Spleen (tissue), 7 donors: ENCODE measurements at regions not wholly inside any gene's neighbourhood (a gene's known extent, or its start where the extent isn't known, plus 50 kb on each side); places are given as distances from the start of the nearest gene placed in this dataset.

Experiments used
- CTCF ChIP-seq, 11 experiments: fragments of 200-600 bp in 7 of 11; fragments of 450-650 bp in 4 of 11; sonication (generic) in 4 of 11; IDR thresholded peaks in 8 of 11; conservative IDR thresholded peaks in 3 of 11; 1 replicate in 7 of 11; 2 replicates in 4 of 11; pipeline versions ENCODE4 v1.4.0 to v1.8.0; 2016 to 2021; ENCODE audit warnings: antibody characterized with exemption in 11 of 11, inconsistent platforms in 4 of 11, mild to moderate bottlenecking in 1 of 11
- POLR2A ChIP-seq, 3 donors: fragments of 450-650 bp; IDR thresholded peaks; one replicate each; pipeline ENCODE4 v1.5.1; 2017; ENCODE audit warnings: antibody characterized with exemption in 3 of 3, mild to moderate bottlenecking in 1 of 3
- donor health status: DM: no; HTN: no; CAD: no; lungs with moderate emphysema.
- donor health status: DM: no; HTN: no; CAD: no.
- donor health status: DM: no; HTN: no; CAD: no.

- TF ChIP-seq CTCF (IDR thresholded peaks at IDR 0.05 in 8 of 11, conservative IDR thresholded peaks at IDR 0.05 in 3 of 11) (no peak), POLR2A (IDR thresholded peaks at IDR 0.05) (no peak)
Observed at GRCh38 chrX:118252967-118253366, 92.9 kb upstream of the WDR44 start.
